Mononuclear cell (primary cell): ENCODE measurements at regions not wholly inside any gene's neighbourhood (a gene's known extent, or its start where the extent isn't known, plus 50 kb on each side); places are given as distances from the start of the nearest gene placed in this dataset.

ENCODE experiments used
- H3K27me3 ChIP-seq: 2 replicates; pipeline ENCODE4 v1.6.0; 2011; ENCODE audit warnings: low read length, control low read depth; ENCODE audit not compliant: insufficient read depth
- H3K4me1 ChIP-seq: 2 replicates; pipeline ENCODE4 v1.5.1; 2011; ENCODE audit warnings: mild to moderate bottlenecking, low read length, control low read depth; ENCODE audit not compliant: insufficient read depth
- H3K4me3 ChIP-seq: 2 replicates; pipeline ENCODE4 v1.5.1; 2011; ENCODE audit warnings: mild to moderate bottlenecking, low read length, moderate library complexity
- H3K9me3 ChIP-seq: 2 replicates; pipeline ENCODE4 v1.5.1; 2011; ENCODE audit warnings: low read depth, mild to moderate bottlenecking, control low read depth, low read length

GRCh38 chr9:108515856-108516255 is 339.9 kb downstream of the ACTL7B start:
- Histone ChIP-seq H3K27me3 (no peaks in the 10 kb centered on the region), H3K4me1 (no peaks in the 10 kb centered on the region), H3K4me3 (no peak overlapping the region)

GRCh38 chr9:108512426-108513173 is 343.2 kb downstream of the ACTL7B start:
- H3K9me3 ChIP-seq: no peaks in the 10 kb centered on the region
- H3K27me3 ChIP-seq: no peaks in the 10 kb centered on the region
- no peak overlapping the region for H3K4me3 ChIP-seq
- no peaks in the 10 kb centered on the region for H3K4me1 ChIP-seq

More at GRCh38 chr9:108515856-108516255, 339.9 kb downstream of the ACTL7B start:
- H3K9me3 ChIP-seq: no peaks in the 10 kb centered on the region

GRCh38 chr9:108511307-108511706 is 344.5 kb downstream of the ACTL7B start:
- Histone ChIP-seq H3K9me3 (no peaks in the 10 kb centered on the region), H3K4me1 (no peaks in the 10 kb centered on the region), H3K27me3 (no peaks in the 10 kb centered on the region)

GRCh38 chr9:108496846-108497245 is 358.9 kb downstream of the ACTL7B start:
- no peaks in the 10 kb centered on the region for H3K9me3 ChIP-seq

More at GRCh38 chr9:108511307-108511706, 344.5 kb downstream of the ACTL7B start:
- no peak overlapping the region for H3K4me3 ChIP-seq

GRCh38 chr9:108489567-108489966 is 366.2 kb downstream of the ACTL7B start:
- Histone ChIP-seq H3K4me1 (no peaks in the 10 kb centered on the region), H3K9me3 (no peaks in the 10 kb centered on the region), H3K27me3 (no peaks in the 10 kb centered on the region), H3K4me3 (no peak overlapping the region)

More at GRCh38 chr9:108496846-108497245, 358.9 kb downstream of the ACTL7B start:
- Histone ChIP-seq H3K4me3 (no peak overlapping the region), H3K27me3 (no peaks in the 10 kb centered on the region), H3K4me1 (no peaks in the 10 kb centered on the region)

GRCh38 chr9:108486831-108487230 is 369.0 kb downstream of the ACTL7B start:
- H3K27me3 ChIP-seq: no peaks in the 10 kb centered on the region
- H3K4me3 ChIP-seq: no peak overlapping the region
- no peaks in the 10 kb centered on the region for H3K9me3 ChIP-seq
- no peaks in the 10 kb centered on the region for H3K4me1 ChIP-seq

- Histone ChIP-seq H3K9me3 (no peaks in the 10 kb centered on the region), H3K4me3 (no peak overlapping the region), H3K4me1 (no peaks in the 10 kb centered on the region), H3K27me3 (no peaks in the 10 kb centered on the region)
Observed at GRCh38 chr9:108484468-108484867, 371.3 kb downstream of the ACTL7B start.

GRCh38 chr9:108483676-108484075 is 372.1 kb downstream of the ACTL7B start:
- H3K4me3 ChIP-seq: no peak overlapping the region
- H3K9me3 ChIP-seq: no peaks in the 10 kb centered on the region
- no peaks in the 10 kb centered on the region for H3K4me1 ChIP-seq
- no peaks in the 10 kb centered on the region for H3K27me3 ChIP-seq

- no peaks in the 10 kb centered on the region for H3K4me1 ChIP-seq
- H3K4me3 ChIP-seq: no peak overlapping the region
- no peaks in the 10 kb centered on the region for H3K27me3 ChIP-seq
- no peaks in the 10 kb centered on the region for H3K9me3 ChIP-seq
Observed at GRCh38 chr9:108479989-108480652, 375.7 kb downstream of the ACTL7B start.

- Histone ChIP-seq H3K4me1 (no peaks in the 10 kb centered on the region), H3K27me3 (no peaks in the 10 kb centered on the region), H3K9me3 (no peaks in the 10 kb centered on the region), H3K4me3 (no peak overlapping the region)
Observed at GRCh38 chr9:108478431-108479332, 377.1 kb downstream of the ACTL7B start.

- H3K27me3 ChIP-seq: no peaks in the 10 kb centered on the region
- H3K4me3 ChIP-seq: no peak overlapping the region
- no peaks in the 10 kb centered on the region for H3K4me1 ChIP-seq
- no peaks in the 10 kb centered on the region for H3K9me3 ChIP-seq
Observed at GRCh38 chr9:108477529-108478006, 378.2 kb downstream of the ACTL7B start.

- Histone ChIP-seq H3K4me1 (no peaks in the 10 kb centered on the region), H3K9me3 (no peaks in the 10 kb centered on the region), H3K4me3 (no peak overlapping the region), H3K27me3 (no peaks in the 10 kb centered on the region)
Observed at GRCh38 chr9:108476574-108476973, 379.2 kb downstream of the ACTL7B start.

GRCh38 chr9:108475813-108476212 is 380.0 kb downstream of the ACTL7B start:
- Histone ChIP-seq H3K4me3 (no peak overlapping the region), H3K27me3 (no peaks in the 10 kb centered on the region), H3K9me3 (no peaks in the 10 kb centered on the region)

GRCh38 chr9:108474356-108474755 is 381.4 kb downstream of the ACTL7B start:
- Histone ChIP-seq H3K27me3 (no peaks in the 10 kb centered on the region), H3K4me3 (no peak overlapping the region), H3K9me3 (no peaks in the 10 kb centered on the region), H3K4me1 (peaks cover 7% of the 10 kb centered on the region)

More at GRCh38 chr9:108475813-108476212, 380.0 kb downstream of the ACTL7B start:
- H3K4me1 ChIP-seq: no peaks in the 10 kb centered on the region
